ENCODE measurements at regions not wholly inside any gene's neighbourhood (a gene's known extent, or its start where the extent isn't known, plus 50 kb on each side); places are given as distances from the start of the nearest gene placed in this dataset.
A peak's percentile ranks its signal among the peaks of the same experiment; 100 is the strongest.

DNA sequence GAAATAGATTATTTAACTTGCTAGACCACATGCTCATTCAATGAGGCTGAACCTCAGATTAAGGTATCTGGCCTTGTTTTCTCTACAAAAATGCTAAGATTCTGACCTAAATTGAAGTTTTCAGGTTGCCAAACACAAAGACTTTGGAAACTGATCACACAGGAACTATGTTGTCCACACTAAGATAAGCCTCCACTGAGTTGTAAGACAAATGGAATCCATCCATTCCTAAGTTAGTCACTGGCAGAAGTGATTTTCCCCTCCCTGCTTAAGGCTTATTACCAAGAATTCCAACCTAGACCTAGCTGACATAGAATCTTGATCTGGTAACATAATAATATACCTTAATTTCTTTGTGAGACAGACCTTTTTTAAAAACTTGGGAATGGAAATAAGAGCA, 608.1 kb downstream of the TENT5A start:
- Histone ChIP-seq H3K36me3 (ENCODE audit: control insufficient read depth in 2 of 3, insufficient read depth in 3 of 3, low read length in 3 of 3) (no peaks in the 10 kb centered on the region), H3K4me3 (ENCODE audit: low read length in 3 of 3) (no peak overlapping the region), H3K9me3 (ENCODE audit: control insufficient read depth in 2 of 3, insufficient read depth in 1 of 3, low read length in 3 of 3) (no peaks in the 10 kb centered on the region), H3K27me3 (ENCODE audit: control insufficient read depth, insufficient read depth, low read length) (no peaks in the 10 kb centered on the region), H3K9ac (ENCODE audit: low read length in 3 of 3) (no peak overlapping the region), H3K4me1 (ENCODE audit: control insufficient read depth in 2 of 3, insufficient read depth in 2 of 3, low read depth in 1 of 3, low read length in 3 of 3) (no peaks in the 10 kb centered on the region), H3K27ac (ENCODE audit: low read depth in 2 of 2, low read length in 2 of 2) (no peak overlapping the region)
- intact Hi-C loops (cut with DNase I): no loop called here
- DNase-seq (no peak), FAIRE-seq (no peak)
- TF ChIP-seq, protein P1, sequence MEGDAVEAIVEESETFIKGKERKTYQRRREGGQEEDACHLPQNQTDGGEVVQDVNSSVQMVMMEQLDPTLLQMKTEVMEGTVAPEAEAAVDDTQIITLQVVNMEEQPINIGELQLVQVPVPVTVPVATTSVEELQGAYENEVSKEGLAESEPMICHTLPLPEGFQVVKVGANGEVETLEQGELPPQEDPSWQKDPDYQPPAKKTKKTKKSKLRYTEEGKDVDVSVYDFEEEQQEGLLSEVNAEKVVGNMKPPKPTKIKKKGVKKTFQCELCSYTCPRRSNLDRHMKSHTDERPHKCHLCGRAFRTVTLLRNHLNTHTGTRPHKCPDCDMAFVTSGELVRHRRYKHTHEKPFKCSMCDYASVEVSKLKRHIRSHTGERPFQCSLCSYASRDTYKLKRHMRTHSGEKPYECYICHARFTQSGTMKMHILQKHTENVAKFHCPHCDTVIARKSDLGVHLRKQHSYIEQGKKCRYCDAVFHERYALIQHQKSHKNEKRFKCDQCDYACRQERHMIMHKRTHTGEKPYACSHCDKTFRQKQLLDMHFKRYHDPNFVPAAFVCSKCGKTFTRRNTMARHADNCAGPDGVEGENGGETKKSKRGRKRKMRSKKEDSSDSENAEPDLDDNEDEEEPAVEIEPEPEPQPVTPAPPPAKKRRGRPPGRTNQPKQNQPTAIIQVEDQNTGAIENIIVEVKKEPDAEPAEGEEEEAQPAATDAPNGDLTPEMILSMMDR (IDR thresholded peaks at IDR 0.05; ENCODE audit: borderline replicate concordance, extremely low read depth, insufficient read depth): no peak

DNA sequence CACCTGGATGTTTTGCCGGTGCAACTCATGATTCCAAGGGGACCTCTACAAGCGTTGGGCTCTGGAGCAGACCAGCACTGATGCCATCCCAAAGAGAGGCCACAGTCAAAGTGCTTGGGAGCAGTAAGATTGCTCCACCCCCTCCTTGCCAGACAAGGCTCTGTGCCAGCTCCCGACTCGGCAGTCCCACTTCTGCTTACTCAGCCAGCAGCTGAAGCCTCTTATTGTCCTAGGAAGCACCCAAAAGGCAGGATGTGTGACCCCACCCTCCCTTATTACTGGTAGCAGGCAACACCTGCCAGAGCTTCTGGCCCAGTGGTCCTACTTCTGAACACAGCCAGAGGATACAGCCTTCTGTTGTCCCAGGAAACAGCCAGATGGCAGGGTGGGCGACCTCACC, 614.2 kb downstream of the TENT5A start:
- intact Hi-C loops (cut with DNase I): no loop called here
- Histone ChIP-seq H3K4me3 (ENCODE audit: low read length in 3 of 3) (no peak overlapping the region), H3K27me3 (ENCODE audit: control insufficient read depth, insufficient read depth, low read length) (no peaks in the 10 kb centered on the region), H3K9ac (ENCODE audit: low read length in 3 of 3) (no peak overlapping the region), H3K36me3 (ENCODE audit: control insufficient read depth in 2 of 3, insufficient read depth in 3 of 3, low read length in 3 of 3) (no peaks in the 10 kb centered on the region), H3K27ac (ENCODE audit: low read depth in 2 of 2, low read length in 2 of 2) (no peak overlapping the region), H3K9me3 (ENCODE audit: control insufficient read depth in 2 of 3, insufficient read depth in 1 of 3, low read length in 3 of 3) (no peaks in the 10 kb centered on the region), H3K4me1 (ENCODE audit: control insufficient read depth in 2 of 3, insufficient read depth in 2 of 3, low read depth in 1 of 3, low read length in 3 of 3) (no peaks in the 10 kb centered on the region)
- DNase-seq (peak in 1 of 5 donors; percentile 13), FAIRE-seq (no peak)
- TF ChIP-seq, protein P1 (IDR thresholded peaks at IDR 0.05; ENCODE audit: borderline replicate concordance, extremely low read depth, insufficient read depth): no peak

DNA sequence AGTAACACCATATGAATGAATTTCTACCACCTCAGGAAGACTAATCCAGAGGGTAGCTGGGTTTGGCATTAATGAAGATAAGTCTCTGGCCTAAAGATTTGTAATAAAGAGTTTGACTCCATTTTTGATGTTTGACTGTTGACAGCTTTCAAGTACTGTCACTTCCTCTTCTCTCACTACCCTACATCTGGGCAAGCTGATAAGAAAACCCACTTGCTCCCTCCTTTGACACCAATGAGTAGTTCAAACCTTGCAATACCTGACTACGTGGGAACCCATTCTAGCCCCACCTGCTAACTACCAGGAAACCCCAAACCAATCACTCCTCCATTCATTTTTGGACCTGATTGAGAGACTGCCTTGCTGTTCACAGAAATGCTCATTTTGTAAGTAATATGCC, 621.5 kb downstream of the TENT5A start:
- Histone ChIP-seq H3K27me3 (ENCODE audit: control insufficient read depth, insufficient read depth, low read length) (no peaks in the 10 kb centered on the region), H3K27ac (ENCODE audit: low read depth in 2 of 2, low read length in 2 of 2) (no peak overlapping the region), H3K9me3 (ENCODE audit: control insufficient read depth in 2 of 3, insufficient read depth in 1 of 3, low read length in 3 of 3) (no peaks in the 10 kb centered on the region), H3K4me1 (ENCODE audit: control insufficient read depth in 2 of 3, insufficient read depth in 2 of 3, low read depth in 1 of 3, low read length in 3 of 3) (no peaks in the 10 kb centered on the region), H3K9ac (ENCODE audit: low read length in 3 of 3) (no peak overlapping the region), H3K36me3 (ENCODE audit: control insufficient read depth in 2 of 3, insufficient read depth in 3 of 3, low read length in 3 of 3) (no peaks in the 10 kb centered on the region), H3K4me3 (ENCODE audit: low read length in 3 of 3) (no peak overlapping the region)
- intact Hi-C loops (cut with DNase I): no loop called here
- FAIRE-seq: no peak
- no peak for DNase-seq
- TF ChIP-seq, protein P1 (IDR thresholded peaks at IDR 0.05; ENCODE audit: borderline replicate concordance, extremely low read depth, insufficient read depth): no peak

DNA sequence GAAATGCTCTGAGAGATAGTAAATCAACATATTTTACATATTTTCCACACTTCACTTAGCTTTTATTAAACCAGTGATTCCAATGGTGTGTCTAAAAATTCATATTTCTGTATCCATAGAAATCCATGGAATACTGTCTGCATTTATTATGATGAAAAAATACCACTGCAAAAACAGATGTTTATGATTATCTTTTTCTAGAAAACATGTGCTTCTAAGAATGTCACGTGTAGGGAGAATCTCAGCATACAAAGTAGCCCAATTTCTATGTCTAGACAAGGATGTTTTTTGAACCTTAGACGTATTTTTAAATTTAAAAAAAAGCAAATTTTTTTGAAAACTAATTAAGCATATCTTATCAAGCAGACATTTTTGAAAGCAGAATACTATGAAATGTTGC, 622.4 kb downstream of the TENT5A start:
- no peak overlapping the region for H3K27ac ChIP-seq (ENCODE audit: low read depth in 2 of 2, low read length in 2 of 2)
- TF ChIP-seq, protein P1 (IDR thresholded peaks at IDR 0.05; ENCODE audit: borderline replicate concordance, extremely low read depth, insufficient read depth): no peak
- no peaks in the 10 kb centered on the region for H3K27me3 ChIP-seq (ENCODE audit: control insufficient read depth, insufficient read depth, low read length)
- DNase-seq: no peak
- no peaks in the 10 kb centered on the region for H3K4me1 ChIP-seq (ENCODE audit: control insufficient read depth in 2 of 3, insufficient read depth in 2 of 3, low read depth in 1 of 3, low read length in 3 of 3)
- H3K9ac ChIP-seq (ENCODE audit: low read length in 3 of 3): no peak overlapping the region
- H3K9me3 ChIP-seq (ENCODE audit: control insufficient read depth in 2 of 3, insufficient read depth in 1 of 3, low read length in 3 of 3): no peaks in the 10 kb centered on the region
- H3K36me3 ChIP-seq (ENCODE audit: control insufficient read depth in 2 of 3, insufficient read depth in 3 of 3, low read length in 3 of 3): no peaks in the 10 kb centered on the region
- FAIRE-seq: no peak
- intact Hi-C loops (cut with DNase I): no loop called here
- H3K4me3 ChIP-seq (ENCODE audit: low read length in 3 of 3): no peak overlapping the region

Data from kidney (tissue), 13 donors.